HepG2 (cell line): ENCODE measurements at regions not wholly inside any gene's neighbourhood (a gene's known extent, or its start where the extent isn't known, plus 50 kb on each side); places are given as distances from the start of the nearest gene placed in this dataset.

Experiments used
- ATAC-seq: fragments of 200-7000 bp; cut with Tn5 transposase; 3 replicates; pipeline ENCODE4 v1.9.1; 2020; ENCODE audit warnings: mild to moderate bottlenecking, moderate library complexity
- BruUV-seq: library from RNA; stranded (reverse); fragments of 400-500 nt; replicated peaks from 2 replicates; lab custom pipeline; 2021; lab: Mats Ljungman, UMichigan
- CTCF ChIA-PET: fragments of 300-600 bp; formaldehyde crosslinking; extraction: SDS; loops from one replicate; lab custom pipeline; 2021; ENCODE audit warnings: low total read pairs, inconsistent platforms, low intra/inter-chr PET ratio; lab: Yijun Ruan, JAX
- POLR2A ChIA-PET: fragments of 350-600 bp; sonication (Branson Sonifier 250); formaldehyde crosslinking; loops from one replicate; lab custom pipeline; 2020; ENCODE audit warnings: antibody characterized with exemption, inconsistent platforms; lab: Yijun Ruan, JAX
- DNase-seq: peaks from one replicate; pipeline ENCODE4 v3.0.0-alpha.2; 2015; ENCODE audit warnings: low spot score
- FAIRE-seq: peaks from 3 replicates; lab custom pipeline; 2011; peaks lifted over from hg19 to GRCh38; lab: Jason Lieb, UNC
- H2AFZ ChIP-seq: one replicate; pipeline ENCODE4 v1.6.1; 2011; ENCODE audit warnings: low read length, inconsistent platforms
- H3K27ac ChIP-seq: fragments of 300-600 bp; 3 replicates; pipeline ENCODE4 v1.8.0; 2011; ENCODE audit warnings: mixed run types, mild to moderate bottlenecking, mixed read lengths, low read length, inconsistent platforms; ENCODE audit not compliant: insufficient read depth; ENCODE audit errors: extremely low read length
- H3K27me3 ChIP-seq, 2 experiments: fragments of 200-600 bp in 1 of 2; 2 replicates in 1 of 2; 3 replicates in 1 of 2; pipeline versions ENCODE4 v1.6.0 to v1.8.0; 2011; ENCODE audit warnings: low read length in 2 of 2, mild to moderate bottlenecking in 2 of 2, moderate library complexity in 2 of 2, inconsistent platforms in 1 of 2; ENCODE audit not compliant: insufficient read depth in 2 of 2, control insufficient read depth in 1 of 2
- H3K36me3 ChIP-seq, 2 experiments: fragments of 200-600 bp in 1 of 2; replicated peaks in 1 of 2; 2 replicates in 1 of 2; 3 replicates in 1 of 2; pipeline versions ENCODE4 v1.5.1 to v1.8.0; 2011; ENCODE audit warnings: low read length in 2 of 2, inconsistent platforms in 1 of 2; ENCODE audit not compliant: insufficient read depth in 2 of 2, control insufficient read depth in 1 of 2
- H3K4me1 ChIP-seq: 2 replicates; pipeline ENCODE4 v1.5.1; 2012; ENCODE audit warnings: low read length, inconsistent platforms; ENCODE audit not compliant: insufficient read depth
- H3K4me2 ChIP-seq: 2 replicates; pipeline ENCODE4 v1.6.0; 2011; ENCODE audit warnings: low read depth, low read length, inconsistent platforms
- H3K4me3 ChIP-seq, 3 experiments: fragments of 200-600 bp in 1 of 3; sonication (generic), shearing (Covaris generic) in 1 of 3; replicated peaks in 1 of 3; 2 replicates each; pipeline ENCODE4 v1.5.1; 2011 to 2016; ENCODE audit warnings: low read length in 3 of 3, inconsistent platforms in 2 of 3, low read depth in 2 of 3, mild to moderate bottlenecking in 2 of 3, control low read depth in 1 of 3, mixed read lengths in 1 of 3; ENCODE audit not compliant: insufficient read depth in 1 of 3
- H3K79me2 ChIP-seq: one replicate; pipeline ENCODE4 v1.6.1; 2011; ENCODE audit warnings: low read length, inconsistent platforms; ENCODE audit not compliant: insufficient read depth
- H3K9ac ChIP-seq: 2 replicates; pipeline ENCODE4 v1.6.0; 2011; ENCODE audit warnings: mild to moderate bottlenecking, low read depth, low read length, inconsistent platforms; ENCODE audit not compliant: insufficient read depth
- H3K9me3 ChIP-seq: 2 replicates; pipeline ENCODE4 v1.5.1; 2012; ENCODE audit warnings: mild to moderate bottlenecking, low read length
- H4K20me1 ChIP-seq: 2 replicates; pipeline ENCODE4 v1.6.0; 2011; ENCODE audit warnings: inconsistent platforms, mild to moderate bottlenecking, low read length, moderate library complexity; ENCODE audit not compliant: insufficient read depth
- CEBPG ChIP-seq: IDR thresholded peaks from 2 replicates; pipeline ENCODE4 v1.6.1; 2016
- GMEB1 ChIP-seq: sonication (generic); formaldehyde crosslinking; IDR thresholded peaks from 2 replicates; pipeline ENCODE4 v1.5.1; 2020; ENCODE audit warnings: missing genetic modification reagents, mild to moderate bottlenecking, borderline replicate concordance
- MAFF ChIP-seq: IDR thresholded peaks from 2 replicates; pipeline ENCODE4 v1.6.1; 2011; ENCODE audit warnings: low read depth, low read length, improper control_type of control experiment
- MAFK ChIP-seq, 2 experiments: IDR thresholded peaks in 1 of 2; conservative IDR thresholded peaks in 1 of 2; 2 replicates each; pipeline ENCODE4 v1.6.1; 2011; ENCODE audit warnings: improper control_type of control experiment in 2 of 2, low read length in 2 of 2
- MED13 ChIP-seq: sonication (generic); formaldehyde crosslinking; IDR thresholded peaks from 2 replicates; pipeline ENCODE4 v1.5.0; 2020; ENCODE audit warnings: missing genetic modification reagents
- SMAD1 ChIP-seq: sonication (generic); formaldehyde crosslinking; IDR thresholded peaks from 2 replicates; pipeline ENCODE4 v1.4.0; 2020; ENCODE audit warnings: missing genetic modification reagents, low read depth, mild to moderate bottlenecking, borderline replicate concordance
- THAP8 ChIP-seq: sonication (generic); formaldehyde crosslinking; IDR thresholded peaks from 2 replicates; pipeline ENCODE4 v1.5.1; 2020; ENCODE audit warnings: missing genetic modification reagents, mild to moderate bottlenecking, borderline replicate concordance
- TIGD3 ChIP-seq: sonication (generic); formaldehyde crosslinking; IDR thresholded peaks from 2 replicates; pipeline ENCODE4 v1.5.1; 2020; ENCODE audit warnings: mild to moderate bottlenecking, missing genetic modification reagents, borderline replicate concordance
- ZBTB21 ChIP-seq: sonication (generic); formaldehyde crosslinking; IDR thresholded peaks from 2 replicates; pipeline ENCODE4 v1.4.0; 2020; ENCODE audit warnings: missing genetic modification reagents
- ZBTB37 ChIP-seq: sonication (generic); formaldehyde crosslinking; IDR thresholded peaks from 2 replicates; pipeline ENCODE4 v1.4.0; 2020; ENCODE audit warnings: mild to moderate bottlenecking, missing genetic modification reagents
- ZNF124 ChIP-seq: sonication (generic); formaldehyde crosslinking; IDR thresholded peaks from 2 replicates; pipeline ENCODE4 v1.4.0; 2020; ENCODE audit warnings: missing genetic modification reagents
- ZNF512 ChIP-seq: sonication (generic); formaldehyde crosslinking; IDR thresholded peaks from 2 replicates; pipeline ENCODE4 v1.4.0; 2020; ENCODE audit warnings: mild to moderate bottlenecking, missing genetic modification reagents
- ZNF75D ChIP-seq: sonication (generic); formaldehyde crosslinking; IDR thresholded peaks from 2 replicates; pipeline ENCODE4 v1.8.1; 2023; ENCODE audit warnings: missing genetic modification reagents, mild to moderate bottlenecking, borderline replicate concordance
- WGBS: methylation state at CpG from one replicate; pipeline ENCODE4 v1.1.6; 2017; ENCODE audit warnings: low lambda C conversion rate; 5-methylcytosine and 5-hydroxymethylcytosine counted together
- in situ Hi-C: cut with HindIII; loops from 2 replicates; pipeline ENCODE4 v1.10.0; 2017; ENCODE audit warnings: low pct_unique_long_range_greater_than_20kb; ENCODE audit not compliant: extremely low pct_ligation_motif_present
- intact Hi-C: fragments of 100-400 bp; cut with micrococcal nuclease; formaldehyde crosslinking; loops from one replicate; pipeline ENCODE4 v1.10.0; 2022; ENCODE audit not compliant: unreplicated experiment

GRCh38 chr7:119127706-119128105, 903.2 kb downstream of the ANKRD7 start:
- no TSS peak for BruUV-seq
- Histone ChIP-seq H3K4me1 (no peaks in the 10 kb centered on the region), H2AFZ (no peak overlapping the region), H3K4me2 (no peak overlapping the region), H3K9me3 (no peaks in the 10 kb centered on the region), H3K36me3 (no peaks in the 10 kb centered on the region), H4K20me1 (no peaks in the 10 kb centered on the region), H3K27me3 (no peaks in the 10 kb centered on the region), H3K79me2 (no peaks in the 10 kb centered on the region), H3K4me3 (no peak overlapping the region), H3K27ac (no peak overlapping the region), H3K9ac (no peak overlapping the region)
- intact Hi-C loops (no loop called here), in situ Hi-C loops (no loop called here)
- ChIA-PET CTCF (no interaction called here), POLR2A (no interaction called here)
- TF ChIP-seq ZNF75D (CRISPR knock-in tag) (no peak), MAFF (peak; percentile 63), MAFK (conservative IDR thresholded peaks at IDR 0.05 in 1 of 2, IDR thresholded peaks at IDR 0.05 in 1 of 2; ENCODE audit: low read length in 2 of 2) (peak; percentile 58 to 75; a peak in 3 of 4 replicates)
- WGBS, result 2% methylated on average over 3 of the region's 3 CpGs
- FAIRE-seq, result no peak
- ATAC-seq, result no peak
- no peak for DNase-seq

GRCh38 chr7:119132436-119132835, 907.9 kb downstream of the ANKRD7 start:
- Histone ChIP-seq H3K27me3 (no peaks in the 10 kb centered on the region), H3K79me2 (no peaks in the 10 kb centered on the region), H3K9me3 (no peaks in the 10 kb centered on the region), H3K27ac (no peak overlapping the region), H3K4me2 (no peak overlapping the region), H3K36me3 (no peaks in the 10 kb centered on the region), H3K9ac (no peak overlapping the region), H2AFZ (no peak overlapping the region), H4K20me1 (no peaks in the 10 kb centered on the region), H3K4me1 (no peaks in the 10 kb centered on the region), H3K4me3 (no peak overlapping the region)
- no peak for FAIRE-seq
- BruUV-seq, result no TSS peak
- in situ Hi-C loops (no loop called here), intact Hi-C loops (no loop called here)
- DNase-seq, result no peak
- ATAC-seq, result no peak
- POLR2A ChIA-PET, result no interaction called here
- CTCF ChIA-PET, result no interaction called here
- TF ChIP-seq ZBTB37 (CRISPR knock-in tag) (no peak), GMEB1 (CRISPR knock-in tag) (no peak), TIGD3 (CRISPR knock-in tag) (no peak), SMAD1 (CRISPR knock-in tag) (no peak), THAP8 (no peak), MED13 (CRISPR knock-in tag) (no peak), CEBPG (no peak), ZNF124 (CRISPR knock-in tag) (no peak), ZNF512 (CRISPR knock-in tag) (no peak), ZBTB21 (CRISPR knock-in tag) (no peak)
